B cell (primary cell): ENCODE measurements at regions not wholly inside any gene's neighbourhood (a gene's known extent, or its start where the extent isn't known, plus 50 kb on each side); places are given as distances from the start of the nearest gene placed in this dataset.

Experiments
- ATAC-seq: fragments of 200-7000 bp; cut with Tn5 transposase; one replicate; pipeline ENCODE4 v1.10.0; 2021; ENCODE audit warnings: low read depth, mild to moderate bottlenecking, moderate number of reproducible peaks, moderate library complexity
- CTCF ChIA-PET: fragments of 350-600 bp; sonication (Branson Sonifier 250); formaldehyde crosslinking; loops from one replicate; lab custom pipeline; 2021; ENCODE audit warnings: antibody characterized with exemption, inconsistent platforms; lab: Charles Lee
- POLR2A ChIA-PET: fragments of 350-600 bp; sonication (Branson Sonifier 250); formaldehyde crosslinking; loops from one replicate; lab custom pipeline; 2021; ENCODE audit warnings: antibody characterized with exemption; lab: Charles Lee
- DNase-seq: peaks from one replicate; pipeline ENCODE4 v3.0.0; 2013
- H2AFZ ChIP-seq: 2 replicates; pipeline ENCODE4 v1.6.1; 2012; ENCODE audit warnings: mild to moderate bottlenecking, low read depth, low read length; ENCODE audit not compliant: insufficient read depth, poor library complexity, severe bottlenecking
- H3K27ac ChIP-seq, 2 donors: 1 replicate in 1 of 2; 2 replicates in 1 of 2; pipeline ENCODE4 v1.5.1; 2012 to 2013; ENCODE audit warnings: low read length in 2 of 2, mild to moderate bottlenecking in 2 of 2, moderate library complexity in 1 of 2
- H3K27me3 ChIP-seq, 4 experiments: fragments of 200-600 bp in 1 of 4; sonication (generic) in 1 of 4; replicated peaks in 1 of 4; 1 replicate in 2 of 4; 2 replicates in 2 of 4; pipeline versions ENCODE4 v1.6.1 to v1.7.0; 2013 to 2016; ENCODE audit warnings: low read length in 3 of 4, mild to moderate bottlenecking in 2 of 4, mixed read lengths in 1 of 4, moderate library complexity in 1 of 4; ENCODE audit not compliant: insufficient read depth in 4 of 4, control insufficient read depth in 3 of 4; ENCODE audit errors: control extremely low read depth in 1 of 4
- H3K36me3 ChIP-seq, 2 experiments: replicated peaks in 1 of 2; 1 replicate in 1 of 2; 2 replicates in 1 of 2; pipeline versions ENCODE4 v1.6.1 to v1.7.1; 2013; ENCODE audit warnings: low read length in 1 of 2; ENCODE audit not compliant: insufficient read depth in 2 of 2, control insufficient read depth in 1 of 2; ENCODE audit errors: control extremely low read depth in 1 of 2, extremely low read depth in 1 of 2
- H3K4me1 ChIP-seq, 2 donors: fragments of 200-600 bp in 1 of 2; sonication (generic) in 1 of 2; 1 replicate in 1 of 2; 2 replicates in 1 of 2; pipeline versions ENCODE4 v1.5.1 to v1.6.1; 2013 to 2017; ENCODE audit warnings: low read length in 2 of 2; ENCODE audit not compliant: control insufficient read depth in 2 of 2, insufficient read depth in 2 of 2
- H3K4me2 ChIP-seq: replicated peaks from 2 replicates; pipeline ENCODE3; 2012; ENCODE audit warnings: mild to moderate bottlenecking, low read depth, low read length; ENCODE audit not compliant: poor library complexity, severe bottlenecking
- H3K4me3 ChIP-seq, 5 experiments: fragments of 200-600 bp in 1 of 5; sonication (generic) in 1 of 5; 1 replicate in 3 of 5; 2 replicates in 2 of 5; pipeline versions ENCODE4 v1.5.1 to v1.7.0; 2011 to 2016; ENCODE audit warnings: low read length in 4 of 5, mild to moderate bottlenecking in 4 of 5, low read depth in 2 of 5, control low read depth in 1 of 5, moderate library complexity in 1 of 5; ENCODE audit not compliant: insufficient read depth in 1 of 5; ENCODE audit errors: control extremely low read depth in 1 of 5, extremely low read depth in 1 of 5
- H3K79me2 ChIP-seq: fragments of 200-600 bp; sonication (generic); one replicate; pipeline ENCODE4 v1.6.0; 2016; ENCODE audit warnings: low read length; ENCODE audit not compliant: control insufficient read depth, insufficient read depth
- H3K9ac ChIP-seq: fragments of 200-600 bp; sonication (generic); 2 replicates; pipeline ENCODE4 v1.6.1; 2017; ENCODE audit warnings: mild to moderate bottlenecking, low read length, moderate library complexity
- H3K9me3 ChIP-seq, 3 donors: one replicate each; pipeline versions ENCODE4 v1.6.1 to v1.7.1; 2013; ENCODE audit warnings: low read length in 2 of 3; ENCODE audit not compliant: control insufficient read depth in 2 of 3, insufficient read depth in 1 of 3; ENCODE audit errors: control extremely low read depth in 1 of 3
- H4K20me1 ChIP-seq: 2 replicates; pipeline ENCODE4 v1.6.0; 2012; ENCODE audit warnings: mild to moderate bottlenecking, low read length; ENCODE audit not compliant: insufficient read depth, control insufficient read depth, poor library complexity, severe bottlenecking
- H3K27ac Mint-ChIP-seq: one replicate; pipeline ENCODE4 v1.8.0; 2021; ENCODE audit warnings: mixed read lengths
- H3K27me3 Mint-ChIP-seq: one replicate; pipeline ENCODE4 v1.8.0; 2021; ENCODE audit warnings: mixed read lengths
- H3K4me1 Mint-ChIP-seq: one replicate; pipeline ENCODE4 v1.8.0; 2021; ENCODE audit warnings: mixed read lengths
- H3K4me3 Mint-ChIP-seq: one replicate; pipeline ENCODE4 v1.8.0; 2021; ENCODE audit warnings: mixed read lengths
- H3K9me3 Mint-ChIP-seq: one replicate; pipeline ENCODE4 v1.8.0; 2022; ENCODE audit warnings: mixed read lengths; ENCODE audit not compliant: insufficient read depth
- EZH2 ChIP-seq: IDR thresholded peaks from 2 replicates; pipeline ENCODE4 v1.6.1; 2012; ENCODE audit warnings: borderline replicate concordance, low read depth, mild to moderate bottlenecking, moderate library complexity, low read length; ENCODE audit not compliant: insufficient read depth, poor library complexity, severe bottlenecking
- WGBS: methylation state at CpG from one replicate; pipeline ENCODE4 v1.1.5; 2013; ENCODE audit warnings: missing lambda C conversion rate; ENCODE audit not compliant: insufficient coverage; 5-methylcytosine and 5-hydroxymethylcytosine counted together
- intact Hi-C: fragments of 100-400 bp; cut with micrococcal nuclease; formaldehyde crosslinking; loops from one replicate; pipeline ENCODE4 v1.10.0; 2022
- TF ChIP-seq, protein P1 (sequence below): fragments of 200-600 bp; IDR thresholded peaks from one replicate; pipeline ENCODE4 v1.8.0; 2022; ENCODE audit warnings: antibody characterized with exemption, mild to moderate bottlenecking

DNA sequence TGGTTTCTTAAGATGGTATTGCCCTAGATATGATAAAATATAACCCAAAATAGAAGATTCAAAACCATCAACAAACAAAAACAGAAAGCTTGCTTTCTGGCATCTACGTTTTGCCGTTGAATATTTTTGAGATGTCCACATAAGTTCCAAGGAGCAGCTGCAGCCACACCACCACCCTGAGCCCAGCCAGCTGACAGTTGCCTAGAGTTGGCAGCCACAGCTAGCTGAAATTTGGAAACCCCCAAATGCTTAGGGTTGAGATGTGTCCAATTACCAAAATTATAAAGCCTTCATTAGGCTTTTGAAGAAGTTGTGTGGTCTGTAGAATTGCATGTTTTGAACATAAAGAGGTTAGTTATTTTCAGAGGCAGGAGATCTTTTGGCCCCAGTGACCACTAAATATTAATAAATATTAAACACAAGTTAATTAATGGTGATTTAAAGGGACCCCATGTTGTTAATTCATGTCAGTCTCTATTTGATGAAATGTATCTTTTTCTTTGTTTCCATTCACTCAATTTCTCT is 118.1 kb upstream of the DTNA start:
- H3K36me3 ChIP-seq = no peaks in the 10 kb centered on the region
- intact Hi-C loops = no loop called here
- ChIA-PET POLR2A (no interaction called here), CTCF (no interaction called here)
- H3K4me1 Mint-ChIP-seq = no peaks in the 10 kb centered on the region
- ATAC-seq (no peak), DNase-seq (no peak)
- H3K79me2 ChIP-seq = no peaks in the 10 kb centered on the region
- H3K27me3 Mint-ChIP-seq = no peaks in the 10 kb centered on the region
- H3K27me3 ChIP-seq = no peaks in the 10 kb centered on the region
- TF ChIP-seq EZH2 = no peak
- TF ChIP-seq, protein P1, sequence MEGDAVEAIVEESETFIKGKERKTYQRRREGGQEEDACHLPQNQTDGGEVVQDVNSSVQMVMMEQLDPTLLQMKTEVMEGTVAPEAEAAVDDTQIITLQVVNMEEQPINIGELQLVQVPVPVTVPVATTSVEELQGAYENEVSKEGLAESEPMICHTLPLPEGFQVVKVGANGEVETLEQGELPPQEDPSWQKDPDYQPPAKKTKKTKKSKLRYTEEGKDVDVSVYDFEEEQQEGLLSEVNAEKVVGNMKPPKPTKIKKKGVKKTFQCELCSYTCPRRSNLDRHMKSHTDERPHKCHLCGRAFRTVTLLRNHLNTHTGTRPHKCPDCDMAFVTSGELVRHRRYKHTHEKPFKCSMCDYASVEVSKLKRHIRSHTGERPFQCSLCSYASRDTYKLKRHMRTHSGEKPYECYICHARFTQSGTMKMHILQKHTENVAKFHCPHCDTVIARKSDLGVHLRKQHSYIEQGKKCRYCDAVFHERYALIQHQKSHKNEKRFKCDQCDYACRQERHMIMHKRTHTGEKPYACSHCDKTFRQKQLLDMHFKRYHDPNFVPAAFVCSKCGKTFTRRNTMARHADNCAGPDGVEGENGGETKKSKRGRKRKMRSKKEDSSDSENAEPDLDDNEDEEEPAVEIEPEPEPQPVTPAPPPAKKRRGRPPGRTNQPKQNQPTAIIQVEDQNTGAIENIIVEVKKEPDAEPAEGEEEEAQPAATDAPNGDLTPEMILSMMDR = no peak
- no peak overlapping the region for H3K4me3 Mint-ChIP-seq
- H3K4me3 ChIP-seq = no peak overlapping the region
- no peaks in the 10 kb centered on the region for H3K4me1 ChIP-seq
- no peak overlapping the region for H3K27ac ChIP-seq
- no peak overlapping the region for H3K27ac Mint-ChIP-seq
- H3K9me3 Mint-ChIP-seq = no peaks in the 10 kb centered on the region
- H2AFZ ChIP-seq = no peak overlapping the region
- no peak overlapping the region for H3K9ac ChIP-seq
- H3K9me3 ChIP-seq = no peaks in the 10 kb centered on the region
- no peaks in the 10 kb centered on the region for H4K20me1 ChIP-seq
- no peak overlapping the region for H3K4me2 ChIP-seq
- WGBS = 100% methylated on average over 2 of the region's 2 CpGs

DNA sequence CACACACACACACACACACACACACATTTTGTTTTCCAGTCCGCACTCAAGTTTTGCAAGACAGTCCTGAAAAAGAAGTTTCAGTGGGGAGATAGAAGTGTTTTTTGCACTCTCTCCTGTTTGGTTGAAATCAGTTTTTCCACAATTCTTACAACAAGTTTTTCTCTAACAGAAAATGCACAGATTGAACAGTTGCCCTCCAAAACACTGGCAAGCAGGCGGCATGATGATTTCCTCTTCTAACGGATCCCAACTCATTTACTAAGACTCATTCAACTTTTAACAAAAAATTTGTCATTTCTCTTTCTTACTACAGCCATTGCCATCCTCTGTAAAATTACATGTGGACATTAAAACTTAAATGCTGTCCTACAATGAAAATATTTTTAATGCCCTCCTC is 117.6 kb upstream of the DTNA start:
- no peak overlapping the region for H2AFZ ChIP-seq
- Mint-ChIP-seq H3K9me3 (no peaks in the 10 kb centered on the region), H3K4me3 (no peak overlapping the region), H3K4me1 (no peaks in the 10 kb centered on the region), H3K27me3 (no peaks in the 10 kb centered on the region), H3K27ac (no peak overlapping the region)
- ChIA-PET CTCF (no interaction called here), POLR2A (no interaction called here)
- H3K79me2 ChIP-seq = no peaks in the 10 kb centered on the region
- intact Hi-C loops = no loop called here
- H3K4me2 ChIP-seq = no peak overlapping the region
- H4K20me1 ChIP-seq = no peaks in the 10 kb centered on the region
- no peaks in the 10 kb centered on the region for H3K27me3 ChIP-seq
- DNase-seq (no peak), ATAC-seq (no peak)
- H3K36me3 ChIP-seq = no peaks in the 10 kb centered on the region
- H3K4me3 ChIP-seq = no peak overlapping the region
- TF ChIP-seq EZH2 = no peak
- TF ChIP-seq, protein P1 = no peak
- H3K4me1 ChIP-seq = no peaks in the 10 kb centered on the region
- WGBS = 32% methylated on average over 2 of the region's 3 CpGs
- H3K9ac ChIP-seq = no peak overlapping the region
- H3K9me3 ChIP-seq = no peaks in the 10 kb centered on the region
- no peak overlapping the region for H3K27ac ChIP-seq
